Small intestine (tissue), 7 donors: ENCODE measurements at regions not wholly inside any gene's neighbourhood (a gene's known extent, or its start where the extent isn't known, plus 50 kb on each side); places are given as distances from the start of the nearest gene placed in this dataset.
A peak's percentile ranks its signal among the peaks of the same experiment; 100 is the strongest.

Experiments used
- DNase-seq, 2 donors: peaks; one replicate each; pipeline versions ENCODE4 v3.0.0 to v3.0.0-alpha.2; 2013
- FAIRE-seq: peaks from 2 replicates; lab custom pipeline; 2012; peaks lifted over from hg19 to GRCh38; lab: Jason Lieb, UNC
- H3K27ac ChIP-seq, 3 donors: one replicate each; pipeline ENCODE4 v1.5.1; 2013; ENCODE audit warnings: low read length in 2 of 3, mild to moderate bottlenecking in 2 of 3, control low read depth in 1 of 3, inconsistent platforms in 1 of 3, low read depth in 1 of 3, moderate library complexity in 1 of 3
- H3K27me3 ChIP-seq, 3 donors: one replicate each; pipeline ENCODE4 v1.6.1; 2013; ENCODE audit warnings: low read length in 3 of 3, inconsistent platforms in 1 of 3; ENCODE audit not compliant: control insufficient read depth in 3 of 3, insufficient read depth in 3 of 3
- H3K36me3 ChIP-seq, 3 donors: one replicate each; pipeline ENCODE4 v1.6.1; 2013; ENCODE audit warnings: low read length in 3 of 3, inconsistent platforms in 1 of 3, low read depth in 1 of 3, mild to moderate bottlenecking in 1 of 3, moderate library complexity in 1 of 3; ENCODE audit not compliant: control insufficient read depth in 3 of 3, insufficient read depth in 2 of 3
- H3K4me1 ChIP-seq, 3 donors: one replicate each; pipeline ENCODE4 v1.6.1; 2013; ENCODE audit warnings: low read length in 2 of 3, inconsistent platforms in 1 of 3, low read depth in 1 of 3, mild to moderate bottlenecking in 1 of 3, moderate library complexity in 1 of 3; ENCODE audit not compliant: control insufficient read depth in 3 of 3, insufficient read depth in 2 of 3
- H3K4me3 ChIP-seq, 3 donors: one replicate each; pipeline ENCODE4 v1.5.1; 2013; ENCODE audit warnings: low read length in 3 of 3, control low read depth in 1 of 3, inconsistent platforms in 1 of 3, low read depth in 1 of 3, mild to moderate bottlenecking in 1 of 3, moderate library complexity in 1 of 3
- H3K9me3 ChIP-seq, 2 donors: one replicate each; pipeline ENCODE4 v1.6.1; 2013; ENCODE audit warnings: low read depth in 1 of 2, low read length in 1 of 2; ENCODE audit not compliant: control insufficient read depth in 2 of 2, insufficient read depth in 1 of 2
- WGBS, 3 donors: extraction: QIAGEN DNeasy Blood & Tissue Kit; methylation state at CpG; one replicate each; pipeline ENCODE4 v1.1.7; 2013; 5-methylcytosine and 5-hydroxymethylcytosine counted together
- donor health status: healthy with polysubstance abuse.
- donor health status: control.
- donor health status: control.
- donor health status: Bipolar disorder and iron deficiency.
- donor health status: healthy.

- H3K36me3 ChIP-seq: no peaks in the 10 kb centered on the region
- no peaks in the 10 kb centered on the region for H3K4me1 ChIP-seq
- no peak overlapping the region for H3K4me3 ChIP-seq
- no peaks in the 10 kb centered on the region for H3K9me3 ChIP-seq
- FAIRE-seq (no peak), DNase-seq (no peak)
- H3K27me3 ChIP-seq: no peaks in the 10 kb centered on the region
- no peak overlapping the region for H3K27ac ChIP-seq
- 46 to 65% (median 46%) methylated on average over 2 of the region's 2 CpGs for WGBS, 3 donors
Measured at GRCh38 chr3:101978348-101978747, 129.0 kb downstream of the NFKBIZ start.

GRCh38 chr3:101979033-101979432, 129.7 kb downstream of the NFKBIZ start:
- no peak for FAIRE-seq
- H3K27ac ChIP-seq: no peak overlapping the region

GRCh38 chr3:101984356-101984755, 135.0 kb downstream of the NFKBIZ start:
- no peak for FAIRE-seq
- H3K4me3 ChIP-seq: no peak overlapping the region
- no peaks in the 10 kb centered on the region for H3K9me3 ChIP-seq
- H3K36me3 ChIP-seq: no peaks in the 10 kb centered on the region
- no peak overlapping the region for H3K27ac ChIP-seq
- peaks cover 0 to 10% (median 0%) of the 10 kb centered on the region in 3 donors for H3K4me1 ChIP-seq
- no peaks in the 10 kb centered on the region for H3K27me3 ChIP-seq
- DNase-seq: no peak
- 68 to 82% (median 70%) methylated on average over 4 of the region's 4 CpGs for WGBS, 3 donors

More at GRCh38 chr3:101979033-101979432, 129.7 kb downstream of the NFKBIZ start:
- WGBS, 3 donors: 91 to 95% (median 93%) methylated on average over 3 of the region's 3 CpGs
- no peaks in the 10 kb centered on the region for H3K9me3 ChIP-seq
- no peaks in the 10 kb centered on the region for H3K27me3 ChIP-seq
- H3K4me1 ChIP-seq: no peaks in the 10 kb centered on the region
- DNase-seq: no peak
- H3K4me3 ChIP-seq: no peak overlapping the region
- H3K36me3 ChIP-seq: no peaks in the 10 kb centered on the region

- Histone ChIP-seq H3K36me3 (no peaks in the 10 kb centered on the region), H3K27ac (no peak overlapping the region), H3K4me3 (no peak overlapping the region), H3K27me3 (no peaks in the 10 kb centered on the region), H3K9me3 (no peaks in the 10 kb centered on the region), H3K4me1 (peaks cover 0 to 11% (median 0%) of the 10 kb centered on the region in 3 donors)
- DNase-seq (no peak), FAIRE-seq (no peak)
- WGBS, 3 donors: 71 to 87% (median 80%) methylated on average over 3 of the region's 3 CpGs
Measured at GRCh38 chr3:101988596-101988995, 139.3 kb downstream of the NFKBIZ start.

- Histone ChIP-seq H3K27ac (no peak overlapping the region), H3K4me3 (no peak overlapping the region), H3K4me1 (peaks cover 0 to 11% (median 0%) of the 10 kb centered on the region in 3 donors), H3K36me3 (no peaks in the 10 kb centered on the region), H3K27me3 (no peaks in the 10 kb centered on the region), H3K9me3 (no peaks in the 10 kb centered on the region)
- FAIRE-seq: no peak
- DNase-seq: peak in 1 of 2 donors; percentile 13
- 85 to 97% (median 93%) methylated on average over 5 of the region's 5 CpGs for WGBS, 3 donors
Measured at GRCh38 chr3:101989578-101990200, 140.4 kb downstream of the NFKBIZ start.

GRCh38 chr3:101992863-101993262, 143.5 kb downstream of the NFKBIZ start:
- WGBS, 3 donors: 75 to 84% (median 78%) methylated on average over 2 of the region's 2 CpGs
- DNase-seq: no peak
- FAIRE-seq: no peak
- H3K27ac ChIP-seq: no peak overlapping the region
- H3K4me3 ChIP-seq: no peak overlapping the region
- no peaks in the 10 kb centered on the region for H3K27me3 ChIP-seq
- peaks cover 0 to 11% (median 0%) of the 10 kb centered on the region in 3 donors for H3K4me1 ChIP-seq
- H3K9me3 ChIP-seq: no peaks in the 10 kb centered on the region
- H3K36me3 ChIP-seq: no peaks in the 10 kb centered on the region

GRCh38 chr3:101994386-101994785, 145.1 kb downstream of the NFKBIZ start:
- FAIRE-seq (no peak), DNase-seq (no peak)
- Histone ChIP-seq H3K27me3 (no peaks in the 10 kb centered on the region), H3K4me3 (no peak overlapping the region), H3K9me3 (no peaks in the 10 kb centered on the region), H3K27ac (no peak overlapping the region), H3K36me3 (no peaks in the 10 kb centered on the region), H3K4me1 (peaks cover 0 to 3% (median 0%) of the 10 kb centered on the region in 3 donors)
- WGBS, 3 donors: 81 to 88% (median 85%) methylated on average over 3 of the region's 3 CpGs

- no peak for FAIRE-seq
- 68 to 72% (median 70%) methylated on average over 4 of the region's 4 CpGs for WGBS, 3 donors
Measured at GRCh38 chr3:101995371-101996046, 146.2 kb downstream of the NFKBIZ start.

More at GRCh38 chr3:101995371-101996046, 146.2 kb downstream of the NFKBIZ start:
- H3K9me3 ChIP-seq: no peaks in the 10 kb centered on the region
- no peak overlapping the region for H3K27ac ChIP-seq
- no peaks in the 10 kb centered on the region for H3K27me3 ChIP-seq
- H3K4me1 ChIP-seq: peaks cover 0 to 3% (median 0%) of the 10 kb centered on the region in 3 donors
- no peaks in the 10 kb centered on the region for H3K36me3 ChIP-seq
- DNase-seq: no peak
- H3K4me3 ChIP-seq: no peak overlapping the region
